ENCODE measurements at regions not wholly inside any gene's neighbourhood (a gene's known extent, or its start where the extent isn't known, plus 50 kb on each side); places are given as distances from the start of the nearest gene placed in this dataset.
"Not testable (repeated sequence)": the region's sequence is repeated elsewhere in the genome, so short reads cannot be mapped to it uniquely, and the experiment has no call there.

DNA sequence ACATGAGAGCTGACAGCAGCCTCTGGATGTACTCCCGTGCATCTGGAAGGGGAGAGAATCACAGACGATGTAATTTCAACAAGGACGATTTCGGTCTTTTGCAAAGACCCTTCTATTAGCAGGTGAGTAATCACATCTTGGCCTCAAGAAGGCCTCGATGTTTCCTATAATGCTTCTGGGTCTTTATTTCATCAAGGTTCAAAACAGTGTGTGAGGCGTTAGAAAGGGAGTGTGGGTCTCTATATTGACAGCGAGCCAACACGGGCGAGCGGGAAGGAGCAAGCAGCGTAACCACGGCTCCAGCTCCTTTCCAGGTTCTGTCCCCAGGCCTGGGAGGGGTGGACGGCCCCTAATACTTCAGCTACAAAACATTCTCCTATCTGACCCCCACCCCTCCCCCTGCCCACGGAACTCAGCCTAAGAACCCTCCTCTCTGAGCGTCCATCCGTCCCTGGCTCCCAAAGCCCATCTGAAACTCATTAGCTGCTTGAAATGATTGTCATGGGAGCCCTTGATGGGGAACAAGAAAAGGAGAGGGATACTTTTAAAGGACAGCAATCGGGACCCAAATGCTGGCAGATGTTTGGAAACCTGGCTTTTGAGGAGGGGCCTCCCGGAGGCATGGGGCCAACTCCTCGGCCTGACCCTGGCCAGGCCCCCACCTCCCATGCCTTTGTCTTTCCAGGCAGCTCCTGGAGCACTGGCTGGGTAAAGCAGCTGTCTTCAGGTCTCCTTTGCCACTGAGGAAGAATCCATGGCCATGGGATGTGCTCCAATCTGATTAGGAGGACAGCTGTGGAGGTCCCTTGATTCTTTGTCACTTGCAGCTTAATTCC lies 250.8 kb downstream of the FOXD2 start:
- DNase-seq: no peak

- no peak for DNase-seq
These were observed 252.1 kb downstream of the FOXD2 start for GRCh38 chr1:47689894-47690293.

- DNase-seq: no peak
These were observed 252.8 kb downstream of the FOXD2 start for GRCh38 chr1:47690341-47691250.

DNA sequence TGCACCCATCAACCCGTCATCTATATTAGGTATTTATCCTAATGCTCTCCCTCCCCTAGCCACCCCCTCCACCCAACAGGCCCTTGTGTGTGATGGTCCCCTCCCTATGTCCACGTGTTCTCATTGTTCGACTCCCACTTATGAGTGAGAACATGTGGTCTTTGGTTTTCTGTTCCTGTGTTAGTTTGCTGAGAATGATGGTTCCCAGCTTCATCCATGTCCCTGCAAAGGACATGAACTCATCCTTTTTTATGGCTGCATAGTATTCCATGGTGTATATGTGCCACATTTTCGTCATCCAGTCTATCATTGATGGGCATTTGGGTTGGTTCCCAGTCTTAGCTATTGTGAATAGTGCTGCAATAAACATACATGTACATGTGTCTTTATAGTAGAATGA lies 253.4 kb downstream of the FOXD2 start:
- not testable (repeated sequence) for DNase-seq

- no peak for DNase-seq
These were observed 254.4 kb downstream of the FOXD2 start for GRCh38 chr1:47692196-47692595.

DNA sequence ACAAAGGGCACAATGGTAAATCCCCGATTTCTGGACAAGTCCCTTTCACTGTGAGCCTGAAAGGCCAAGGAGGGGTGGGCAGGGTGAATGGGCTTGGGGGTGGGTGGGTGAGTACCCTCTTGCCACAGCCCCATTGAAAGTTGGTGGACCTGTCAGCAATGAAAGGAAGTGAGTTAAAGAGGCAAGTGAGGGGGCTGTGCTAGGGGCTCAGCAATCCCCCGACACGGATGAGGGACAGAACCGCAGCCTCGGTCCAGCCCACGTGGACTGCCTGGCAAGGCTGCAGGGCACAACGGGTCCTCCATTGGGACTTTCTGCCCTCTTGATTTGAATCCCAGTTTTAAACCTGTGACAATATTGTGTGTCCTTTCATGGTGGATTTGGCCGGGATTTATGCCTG lies 255.3 kb downstream of the FOXD2 start:
- no peak for DNase-seq

DNA sequence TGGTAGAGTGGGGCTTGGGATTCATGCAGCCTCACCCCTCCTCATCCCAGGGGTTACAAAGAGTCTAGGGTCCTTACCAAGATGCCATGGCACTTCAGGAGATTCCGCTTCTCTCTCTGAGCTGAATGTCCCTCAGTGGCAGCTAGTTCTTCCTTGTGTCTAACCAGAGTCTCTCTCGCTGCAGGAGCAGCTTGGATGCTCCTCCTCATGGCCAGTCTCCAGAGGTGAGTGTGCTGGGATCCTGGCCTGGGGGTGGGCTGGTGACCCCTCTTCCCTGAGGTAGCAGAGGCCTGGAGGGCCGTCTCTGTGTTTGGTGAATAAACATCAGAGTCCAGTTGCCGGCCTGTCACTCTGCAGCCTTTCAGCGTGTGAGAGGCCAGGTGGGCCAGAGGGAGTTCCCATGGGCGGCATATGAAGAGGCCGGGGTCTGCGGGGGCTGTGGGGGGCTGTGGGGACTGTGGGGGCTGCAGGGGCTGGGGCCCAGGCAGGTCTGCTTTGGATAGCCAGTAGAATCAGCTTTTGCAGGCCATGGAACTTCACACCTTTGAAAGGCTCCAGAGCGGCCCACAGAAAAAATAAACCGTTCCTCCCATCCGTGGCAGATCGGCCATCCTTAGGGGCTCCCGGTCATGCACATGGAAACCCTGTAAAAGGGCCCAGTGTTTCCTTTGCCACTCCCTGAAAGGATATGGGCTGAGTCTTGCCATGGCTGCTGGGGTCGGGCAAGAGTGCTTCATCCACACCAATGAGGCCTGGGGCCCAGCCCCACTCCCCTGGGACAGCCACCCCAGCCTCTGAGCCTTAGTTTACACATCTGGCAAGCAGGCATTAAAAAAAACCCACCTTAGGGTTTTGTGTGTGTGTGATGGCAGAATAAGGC lies 256.4 kb downstream of the FOXD2 start:
- no peak for DNase-seq

DNA sequence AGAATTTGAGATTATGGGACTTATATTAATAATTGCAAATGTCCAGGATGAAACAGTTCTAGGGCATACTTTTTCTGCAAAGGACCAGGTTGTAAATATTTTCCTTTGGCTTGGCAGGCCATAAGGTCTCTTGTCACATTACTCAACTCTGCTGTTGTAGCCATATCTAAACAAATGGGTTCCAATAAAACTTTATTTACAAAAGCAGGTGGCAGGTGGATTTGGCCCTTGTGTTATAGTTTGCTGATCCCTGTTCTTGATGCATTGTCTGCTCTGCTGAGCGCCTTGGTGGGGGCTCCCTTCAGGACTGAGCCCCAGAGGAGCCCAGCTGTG lies 258.5 kb downstream of the FOXD2 start:
- no peak for DNase-seq

DNA sequence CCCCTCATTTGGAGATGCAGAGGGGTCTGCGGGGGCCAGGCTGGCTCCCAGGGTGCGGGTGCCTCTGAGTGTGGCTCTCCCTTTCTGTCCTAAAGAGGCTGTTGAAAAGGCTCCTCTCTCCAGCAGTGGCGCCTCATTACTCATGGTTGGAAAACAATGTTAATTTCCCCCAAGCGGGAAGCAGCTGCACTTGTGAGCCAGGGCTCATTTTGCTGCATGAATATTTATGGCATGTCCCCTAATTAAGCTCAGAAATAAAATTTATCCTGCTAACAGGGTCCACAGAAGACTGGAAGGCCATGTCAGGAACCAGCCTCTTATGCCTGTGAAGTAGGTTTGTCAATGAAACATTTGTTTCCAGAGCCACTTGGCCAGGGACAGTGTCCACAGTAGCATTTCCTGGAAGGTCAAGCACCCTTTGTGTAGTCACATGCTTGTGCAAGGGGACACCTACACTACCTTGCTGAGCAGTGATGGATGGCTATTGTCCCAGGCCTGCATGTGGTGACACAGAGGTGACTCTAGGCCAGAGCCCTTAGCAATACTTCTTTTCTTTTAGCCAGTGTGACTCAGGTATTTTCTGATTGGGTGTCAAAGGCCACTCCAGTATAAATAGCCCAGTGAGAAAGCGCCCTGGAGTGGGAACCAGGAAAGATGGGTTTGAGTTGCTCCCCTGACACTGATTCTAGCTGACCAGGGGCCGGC lies 259.0 kb downstream of the FOXD2 start:
- DNase-seq: peak; percentile 55

- no peak for DNase-seq
These were observed 259.9 kb downstream of the FOXD2 start for GRCh38 chr1:47697616-47698335.

DNA sequence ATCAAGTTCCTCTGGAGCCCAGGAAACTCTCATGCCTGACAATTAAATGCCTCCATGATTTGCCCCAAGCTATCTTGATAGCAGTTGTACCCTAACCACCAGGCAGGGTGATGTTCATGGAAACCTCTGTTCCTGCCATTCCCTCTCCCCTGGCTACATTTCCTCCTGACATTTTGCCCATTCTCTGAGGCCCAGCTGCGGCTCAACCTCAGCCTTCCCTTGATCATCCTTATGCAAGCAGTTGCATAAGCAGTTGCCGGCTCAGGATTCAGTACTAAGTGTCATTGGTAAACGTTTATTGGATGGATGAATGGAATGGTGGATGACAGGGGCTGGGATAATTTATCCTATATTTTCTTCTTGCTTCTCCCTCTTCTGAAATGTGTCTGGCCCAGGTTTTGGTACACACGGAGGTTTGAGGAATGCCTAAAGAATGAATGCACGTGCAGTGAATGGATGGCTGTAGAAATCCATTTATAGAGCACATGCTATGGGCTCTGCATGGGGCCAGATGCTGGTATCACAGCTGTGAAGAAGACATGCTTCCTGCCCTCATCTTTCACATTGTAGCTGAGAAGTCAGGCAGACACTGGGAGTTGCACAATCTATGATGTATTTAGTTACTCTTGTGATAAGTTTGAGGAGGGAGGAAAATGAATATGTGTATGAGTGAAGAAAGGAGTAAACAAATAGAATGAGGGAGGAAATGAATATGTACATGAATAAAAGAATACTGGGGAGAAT lies 261.8 kb downstream of the FOXD2 start:
- no peak for DNase-seq

GRCh38 chr1:47701283-47701682 lies 263.4 kb downstream of the FOXD2 start:
- DNase-seq: no peak

GRCh38 chr1:47701741-47702515 lies 264.1 kb downstream of the FOXD2 start:
- DNase-seq: no peak

DNA sequence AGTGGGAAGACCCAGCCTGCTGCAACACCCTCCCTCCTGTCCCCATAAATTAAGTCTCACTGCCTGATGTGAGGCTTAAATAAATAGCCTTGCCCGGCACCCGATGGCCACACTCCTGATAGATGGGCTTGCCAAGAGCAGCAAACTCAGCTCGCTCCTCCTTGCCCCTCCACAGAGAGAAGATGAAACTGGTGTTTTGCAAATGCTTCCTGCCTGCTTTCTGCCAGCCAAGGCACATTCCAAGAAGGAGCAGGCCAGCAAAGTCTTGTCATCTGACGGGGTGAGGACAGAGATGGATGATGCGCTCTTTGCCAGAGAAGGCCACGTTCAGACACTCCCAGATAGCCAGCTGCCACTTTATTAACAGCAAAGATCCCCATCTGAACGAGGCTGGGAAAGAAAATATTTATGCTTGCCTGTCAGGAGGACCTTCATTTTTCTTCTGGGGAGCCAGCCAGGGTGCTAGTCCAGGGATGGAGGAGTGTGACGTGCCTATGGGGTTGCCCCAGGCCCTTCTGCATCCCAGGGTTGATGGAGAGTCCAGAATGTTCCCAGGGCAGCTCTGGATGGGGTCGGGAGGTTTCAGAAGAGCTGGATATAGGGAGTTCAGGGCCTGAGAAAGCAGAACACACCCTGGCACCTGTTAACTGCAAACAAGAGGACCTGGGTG lies 265.4 kb downstream of the FOXD2 start:
- no peak for DNase-seq

GRCh38 chr1:47703981-47704596 lies 266.2 kb downstream of the FOXD2 start:
- peak; percentile 57 for DNase-seq

DNA sequence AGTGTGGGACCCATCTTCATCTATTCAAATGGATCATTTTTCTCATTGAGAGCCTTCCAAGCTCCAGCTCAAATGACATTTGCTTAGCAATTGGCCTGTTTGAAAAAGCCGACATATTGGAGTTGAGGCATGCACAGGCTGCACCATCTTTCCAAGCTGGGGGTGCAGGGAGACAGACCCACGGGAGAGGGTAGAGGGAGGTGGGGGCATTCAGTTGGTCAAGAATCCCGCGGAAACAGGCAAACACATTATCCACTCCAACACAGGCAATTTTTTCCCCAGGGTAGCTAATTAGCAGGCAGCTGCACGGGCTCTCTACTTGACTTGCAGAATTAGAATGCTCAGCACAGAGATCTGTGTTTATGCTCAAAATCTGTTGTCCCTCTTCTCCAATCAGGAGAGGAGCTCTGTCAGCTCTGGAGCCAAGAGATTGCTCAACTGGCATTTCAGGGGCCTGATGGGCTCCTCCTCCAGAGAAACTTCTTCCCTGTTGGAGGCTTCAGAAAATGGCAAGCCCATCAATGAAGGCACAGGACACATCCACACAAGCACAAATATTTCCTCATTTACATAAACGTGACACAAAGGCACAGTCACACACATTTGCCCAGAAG lies 267.8 kb downstream of the FOXD2 start:
- DNase-seq: peak; percentile 87

DNA sequence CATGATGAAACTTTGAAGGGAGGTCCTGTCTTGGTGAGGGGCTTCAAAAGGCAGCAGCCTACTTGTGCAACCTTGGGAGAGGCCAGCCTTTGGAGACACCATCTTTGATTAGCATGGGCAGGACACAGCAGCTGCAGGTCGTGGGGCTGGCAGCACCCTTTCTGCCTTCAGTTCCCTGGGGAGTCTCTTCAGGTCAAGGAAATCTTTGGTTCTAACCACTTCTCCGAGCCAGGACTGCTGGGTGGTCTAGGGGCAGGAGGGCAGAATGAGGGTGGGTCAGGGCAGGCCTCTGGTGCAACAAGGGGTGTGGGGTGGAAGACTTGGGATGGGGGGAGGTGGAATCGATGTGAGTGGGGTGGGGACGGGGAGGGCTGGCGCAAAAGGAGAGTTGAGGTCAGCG lies 269.7 kb downstream of the FOXD2 start:
- no peak for DNase-seq

DNA sequence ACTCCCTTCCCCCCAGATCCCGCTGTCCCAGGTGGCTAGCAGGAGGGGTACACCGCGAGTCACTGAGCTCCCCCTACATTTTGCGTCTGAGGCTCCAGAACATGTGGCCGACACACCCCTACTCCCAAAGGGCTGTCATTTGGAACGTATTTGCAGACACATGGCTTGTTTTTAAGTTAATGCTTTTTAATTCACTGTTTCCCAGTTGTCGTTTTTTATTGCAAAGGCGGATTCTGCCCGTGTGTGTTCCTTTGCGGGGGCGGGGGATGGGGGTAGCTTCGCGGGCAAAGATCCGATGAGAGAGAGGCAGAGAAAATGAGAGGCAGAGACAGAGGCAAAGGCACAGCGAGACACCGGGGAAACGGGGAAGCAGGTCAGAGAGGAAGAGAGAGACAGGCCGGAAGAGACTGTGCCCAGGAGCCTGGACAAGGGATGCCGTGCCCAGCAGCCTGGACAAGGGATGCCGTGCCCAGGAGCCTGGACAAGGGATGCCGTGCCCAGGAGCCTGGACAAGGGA lies 270.2 kb downstream of the FOXD2 start:
- DNase-seq: no peak

DNA sequence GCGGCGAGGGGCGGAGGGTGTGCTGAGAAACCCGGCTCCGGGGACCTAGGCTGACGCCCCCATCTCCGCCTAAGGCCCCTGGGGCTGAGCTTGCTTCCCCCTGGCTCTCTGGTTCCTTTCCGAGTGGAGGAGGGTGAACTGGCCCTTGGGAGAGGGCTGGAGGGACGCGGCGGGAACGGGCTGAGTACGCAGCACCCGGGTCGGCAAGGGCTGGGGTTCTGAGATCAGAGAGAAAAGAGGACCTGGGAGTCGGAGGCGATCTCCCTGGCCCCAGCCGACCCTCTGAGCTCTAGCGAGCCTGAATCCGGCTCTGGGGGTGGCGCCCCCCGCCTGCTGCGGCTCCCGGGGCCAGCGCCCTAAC lies 270.8 kb downstream of the FOXD2 start:
- DNase-seq: no peak
